ENCODE measurements at regions not wholly inside any gene's neighbourhood (a gene's known extent, or its start where the extent isn't known, plus 50 kb on each side); places are given as distances from the start of the nearest gene placed in this dataset.

DNA sequence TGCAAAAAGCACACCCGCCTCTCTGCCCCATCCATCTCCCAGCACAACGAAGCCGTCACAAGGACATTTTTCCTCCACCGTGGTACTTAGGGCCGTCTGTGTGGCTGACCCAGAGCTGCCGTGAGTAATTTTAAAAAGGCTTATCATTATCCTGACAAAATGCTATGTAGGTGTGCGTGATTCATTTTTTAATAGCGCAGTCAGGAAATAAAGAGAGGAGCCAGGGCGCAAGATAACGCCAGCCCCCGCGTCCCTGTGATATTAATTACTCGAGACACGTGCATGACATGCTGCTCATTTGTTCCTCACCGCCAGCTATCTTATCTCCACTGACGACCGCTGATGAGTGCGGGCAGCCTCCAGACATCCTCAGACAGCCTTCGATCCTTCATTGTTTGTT, 332.7 kb upstream of the PFKP start:
- H3K27me3 ChIP-seq (ENCODE audit: control insufficient read depth, insufficient read depth, low read length) = no peaks in the 10 kb centered on the region
- no CpG with 5 or more reads among the region's 19 CpGs for WGBS (ENCODE audit: insufficient coverage, low lambda C conversion rate)
- no peaks in the 10 kb centered on the region for H3K4me1 ChIP-seq (ENCODE audit: control insufficient read depth, insufficient read depth, low read length)
- DNase-seq = no peak
- no peaks in the 10 kb centered on the region for H3K36me3 ChIP-seq (ENCODE audit: control insufficient read depth, insufficient read depth, low read length)
- H3K27ac ChIP-seq (ENCODE audit: low read length) = no peak overlapping the region
- no peak overlapping the region for H3K4me3 ChIP-seq (ENCODE audit: low read length)
- H3K9me3 ChIP-seq (ENCODE audit: control insufficient read depth, low read depth, low read length) = no peaks in the 10 kb centered on the region

DNA sequence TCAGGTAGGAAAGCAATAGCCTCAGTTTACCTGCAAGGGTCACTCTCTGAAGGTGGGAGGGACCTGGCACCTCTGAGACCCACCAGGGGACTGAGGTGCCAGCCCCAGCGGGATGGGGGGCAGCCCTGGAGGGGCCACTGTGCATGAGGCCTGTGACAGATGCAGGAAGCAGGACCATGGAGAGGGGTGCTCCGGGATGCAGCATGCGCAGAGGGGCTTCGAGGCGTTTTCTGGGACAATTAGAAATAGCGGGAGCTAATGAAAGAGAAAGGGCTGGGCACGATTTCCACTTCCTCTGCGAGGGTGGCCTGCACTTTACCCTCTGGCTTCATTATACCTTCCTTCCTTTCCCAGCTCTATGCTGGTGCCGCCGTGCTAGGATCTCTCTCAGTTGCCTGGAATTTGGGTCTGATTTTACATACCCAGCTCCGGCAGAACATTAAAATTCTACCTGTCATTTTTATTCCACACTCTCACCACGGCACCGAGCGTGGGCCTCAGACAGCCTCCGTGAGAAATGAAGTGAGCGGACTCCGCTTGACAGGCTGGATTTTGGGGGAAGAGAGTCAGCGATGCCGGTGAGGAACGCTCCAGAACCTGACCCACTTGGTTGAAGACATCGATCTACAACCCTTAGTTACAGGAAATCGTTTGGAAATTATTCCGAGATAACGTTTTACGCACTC, 333.9 kb upstream of the PFKP start:
- no CpG with 5 or more reads among the region's 25 CpGs for WGBS (ENCODE audit: insufficient coverage, low lambda C conversion rate)
- Histone ChIP-seq H3K36me3 (ENCODE audit: control insufficient read depth, insufficient read depth, low read length) (no peaks in the 10 kb centered on the region), H3K27ac (ENCODE audit: low read length) (no peak overlapping the region), H3K4me1 (ENCODE audit: control insufficient read depth, insufficient read depth, low read length) (no peaks in the 10 kb centered on the region), H3K4me3 (ENCODE audit: low read length) (no peak overlapping the region), H3K9me3 (ENCODE audit: control insufficient read depth, low read depth, low read length) (no peaks in the 10 kb centered on the region), H3K27me3 (ENCODE audit: control insufficient read depth, insufficient read depth, low read length) (no peaks in the 10 kb centered on the region)
- DNase-seq = no peak

DNA sequence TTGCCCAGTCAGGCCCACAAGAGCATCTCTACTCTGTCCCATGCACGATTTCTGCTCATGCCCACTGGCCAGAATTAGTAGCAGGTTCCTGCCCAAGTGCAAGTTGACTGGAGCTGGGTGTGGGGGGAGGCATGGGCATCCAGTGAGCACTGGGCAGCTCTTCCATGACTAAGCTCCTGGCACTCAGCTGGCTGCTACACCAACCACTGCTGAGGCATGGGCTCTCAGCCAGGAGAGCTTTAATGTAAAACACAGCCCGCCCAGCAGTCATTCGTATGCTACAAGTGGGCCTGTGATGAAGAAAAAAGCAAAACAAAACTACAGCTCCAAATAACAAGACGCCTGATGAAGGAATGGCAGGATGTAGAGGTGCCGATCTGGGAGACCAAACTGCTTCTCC, 335.4 kb upstream of the PFKP start:
- Histone ChIP-seq H3K27ac (ENCODE audit: low read length) (no peak overlapping the region), H3K4me1 (ENCODE audit: control insufficient read depth, insufficient read depth, low read length) (no peaks in the 10 kb centered on the region), H3K9me3 (ENCODE audit: control insufficient read depth, low read depth, low read length) (no peaks in the 10 kb centered on the region), H3K27me3 (ENCODE audit: control insufficient read depth, insufficient read depth, low read length) (no peaks in the 10 kb centered on the region), H3K36me3 (ENCODE audit: control insufficient read depth, insufficient read depth, low read length) (no peaks in the 10 kb centered on the region), H3K4me3 (ENCODE audit: low read length) (no peak overlapping the region)
- WGBS (ENCODE audit: insufficient coverage, low lambda C conversion rate) = no CpG with 5 or more reads among the region's 5 CpGs
- DNase-seq = no peak

DNA sequence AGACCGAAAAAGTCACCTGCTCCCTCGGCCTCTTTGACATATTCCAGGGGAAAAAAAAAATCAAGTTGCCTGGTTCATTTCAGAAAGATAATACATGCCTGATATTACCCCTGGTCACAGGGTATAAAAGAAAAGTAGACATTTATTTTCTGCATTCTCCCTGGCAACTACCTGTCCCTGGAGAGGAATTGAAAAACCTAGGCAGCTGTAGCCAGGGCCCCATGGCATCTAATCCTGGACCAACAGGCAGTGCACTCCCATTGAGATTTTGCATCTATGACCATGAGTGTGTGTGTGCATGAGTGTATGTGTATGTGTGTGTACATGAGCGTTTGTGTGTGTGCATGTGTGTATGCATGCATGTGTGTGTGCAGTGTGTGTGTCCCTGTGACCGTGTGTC, 338.2 kb upstream of the PFKP start:
- no peak for DNase-seq
- Histone ChIP-seq H3K27me3 (ENCODE audit: control insufficient read depth, insufficient read depth, low read length) (no peaks in the 10 kb centered on the region), H3K4me1 (ENCODE audit: control insufficient read depth, insufficient read depth, low read length) (no peaks in the 10 kb centered on the region), H3K4me3 (ENCODE audit: low read length) (no peak overlapping the region), H3K27ac (ENCODE audit: low read length) (no peak overlapping the region), H3K9me3 (ENCODE audit: control insufficient read depth, low read depth, low read length) (no peaks in the 10 kb centered on the region), H3K36me3 (ENCODE audit: control insufficient read depth, insufficient read depth, low read length) (no peaks in the 10 kb centered on the region)
- no CpG with 5 or more reads among the region's 4 CpGs for WGBS (ENCODE audit: insufficient coverage, low lambda C conversion rate)

DNA sequence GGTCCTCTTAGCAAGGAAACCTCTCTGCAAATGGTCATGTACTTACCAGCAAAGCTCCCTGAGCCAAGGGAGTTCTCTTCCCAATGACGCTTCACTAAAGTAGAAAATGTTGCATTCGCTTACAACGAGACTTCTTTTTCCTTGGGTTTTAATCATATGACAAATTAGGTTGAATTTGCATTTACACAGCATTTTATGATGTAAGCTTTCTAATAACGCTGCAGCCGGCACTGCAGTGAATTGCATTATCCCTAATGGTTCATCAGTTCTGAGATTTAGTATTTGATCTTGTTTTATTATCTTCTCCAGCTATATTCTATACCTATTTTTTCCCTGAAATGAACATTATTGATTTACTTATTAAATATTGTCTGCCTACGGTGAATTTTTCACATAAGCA, 339.3 kb upstream of the PFKP start:
- no peaks in the 10 kb centered on the region for H3K9me3 ChIP-seq (ENCODE audit: control insufficient read depth, low read depth, low read length)
- no peak overlapping the region for H3K27ac ChIP-seq (ENCODE audit: low read length)
- DNase-seq = no peak
- WGBS (ENCODE audit: insufficient coverage, low lambda C conversion rate) = 95% methylated on average over 3 of the region's 6 CpGs
- H3K4me3 ChIP-seq (ENCODE audit: low read length) = no peak overlapping the region
- H3K27me3 ChIP-seq (ENCODE audit: control insufficient read depth, insufficient read depth, low read length) = no peaks in the 10 kb centered on the region
- no peaks in the 10 kb centered on the region for H3K36me3 ChIP-seq (ENCODE audit: control insufficient read depth, insufficient read depth, low read length)
- H3K4me1 ChIP-seq (ENCODE audit: control insufficient read depth, insufficient read depth, low read length) = no peaks in the 10 kb centered on the region

DNA sequence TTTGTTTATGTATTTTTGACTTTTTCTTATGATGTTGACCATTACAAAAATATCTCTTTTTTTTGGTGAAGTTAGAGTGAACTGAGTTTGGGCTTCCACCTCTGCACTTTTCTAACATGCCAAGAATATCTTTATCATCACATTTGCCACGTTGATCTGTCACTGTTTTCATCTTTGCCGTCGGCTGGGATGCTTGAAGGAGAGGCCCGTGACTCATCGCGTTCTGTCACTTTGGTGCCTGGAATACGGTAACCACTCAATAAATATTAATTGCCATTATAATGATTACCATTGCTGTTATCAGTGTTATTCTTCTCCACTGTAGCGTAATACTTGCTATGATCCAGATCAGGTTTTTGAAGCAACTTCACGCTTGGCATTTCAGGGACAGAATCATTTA, 350.8 kb upstream of the PFKP start:
- no peaks in the 10 kb centered on the region for H3K36me3 ChIP-seq (ENCODE audit: control insufficient read depth, insufficient read depth, low read length)
- DNase-seq = no peak
- WGBS (ENCODE audit: insufficient coverage, low lambda C conversion rate) = 61% methylated on average over 3 of the region's 9 CpGs
- H3K27me3 ChIP-seq (ENCODE audit: control insufficient read depth, insufficient read depth, low read length) = no peaks in the 10 kb centered on the region
- no peak overlapping the region for H3K4me3 ChIP-seq (ENCODE audit: low read length)
- H3K4me1 ChIP-seq (ENCODE audit: control insufficient read depth, insufficient read depth, low read length) = no peaks in the 10 kb centered on the region
- no peak overlapping the region for H3K27ac ChIP-seq (ENCODE audit: low read length)
- H3K9me3 ChIP-seq (ENCODE audit: control insufficient read depth, low read depth, low read length) = no peaks in the 10 kb centered on the region

DNA sequence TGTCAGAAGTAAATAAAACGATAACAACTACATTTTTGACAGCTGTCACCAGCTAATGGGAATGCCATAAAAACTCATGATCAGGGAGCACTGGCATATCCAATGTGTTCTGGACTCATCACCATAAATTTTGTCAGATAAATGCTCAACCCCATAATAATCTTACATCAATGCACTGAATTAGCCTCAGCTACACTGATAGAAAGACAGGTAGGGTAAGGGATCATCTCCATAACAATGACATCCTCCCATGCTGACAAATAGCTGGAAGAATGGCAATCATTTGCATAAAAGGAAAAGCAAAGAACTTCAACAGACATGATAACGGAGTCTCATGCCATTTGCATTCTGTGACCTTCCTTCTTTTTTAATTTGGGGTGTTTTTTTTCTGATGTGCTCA, 352.8 kb upstream of the PFKP start:
- H3K27me3 ChIP-seq (ENCODE audit: control insufficient read depth, insufficient read depth, low read length) = no peaks in the 10 kb centered on the region
- H3K4me3 ChIP-seq (ENCODE audit: low read length) = no peak overlapping the region
- no peak for DNase-seq
- H3K36me3 ChIP-seq (ENCODE audit: control insufficient read depth, insufficient read depth, low read length) = no peaks in the 10 kb centered on the region
- no peak overlapping the region for H3K27ac ChIP-seq (ENCODE audit: low read length)
- no peaks in the 10 kb centered on the region for H3K9me3 ChIP-seq (ENCODE audit: control insufficient read depth, low read depth, low read length)
- 100% methylated on average over 2 of the region's 2 CpGs for WGBS (ENCODE audit: insufficient coverage, low lambda C conversion rate)
- H3K4me1 ChIP-seq (ENCODE audit: control insufficient read depth, insufficient read depth, low read length) = no peaks in the 10 kb centered on the region

DNA sequence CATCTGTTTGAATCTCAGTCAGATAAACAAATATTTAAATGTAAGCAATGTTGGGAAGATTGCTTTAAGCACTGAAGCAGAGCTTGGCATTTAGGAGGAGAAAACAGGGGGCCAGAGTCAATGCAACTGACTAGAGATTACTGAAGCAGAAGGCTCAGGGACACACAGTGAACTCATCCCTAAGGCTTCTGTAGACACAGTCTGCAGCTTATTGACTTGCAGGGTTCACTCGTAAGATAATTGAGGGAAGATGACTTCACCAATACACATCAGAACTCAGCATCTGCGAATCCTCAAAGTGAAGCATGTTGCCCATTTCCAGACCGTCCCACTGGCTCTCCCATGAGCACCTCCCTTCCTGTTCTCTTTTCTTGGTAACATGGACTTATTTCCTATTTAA, 363.4 kb upstream of the PFKP start:
- Histone ChIP-seq H3K27me3 (ENCODE audit: control insufficient read depth, insufficient read depth, low read length) (no peaks in the 10 kb centered on the region), H3K4me1 (ENCODE audit: control insufficient read depth, insufficient read depth, low read length) (no peaks in the 10 kb centered on the region), H3K36me3 (ENCODE audit: control insufficient read depth, insufficient read depth, low read length) (no peaks in the 10 kb centered on the region), H3K9me3 (ENCODE audit: control insufficient read depth, low read depth, low read length) (no peaks in the 10 kb centered on the region), H3K4me3 (ENCODE audit: low read length) (no peak overlapping the region), H3K27ac (ENCODE audit: low read length) (no peak overlapping the region)
- WGBS (ENCODE audit: insufficient coverage, low lambda C conversion rate) = 86% methylated on average over 2 of the region's 3 CpGs
- no peak for DNase-seq

DNA sequence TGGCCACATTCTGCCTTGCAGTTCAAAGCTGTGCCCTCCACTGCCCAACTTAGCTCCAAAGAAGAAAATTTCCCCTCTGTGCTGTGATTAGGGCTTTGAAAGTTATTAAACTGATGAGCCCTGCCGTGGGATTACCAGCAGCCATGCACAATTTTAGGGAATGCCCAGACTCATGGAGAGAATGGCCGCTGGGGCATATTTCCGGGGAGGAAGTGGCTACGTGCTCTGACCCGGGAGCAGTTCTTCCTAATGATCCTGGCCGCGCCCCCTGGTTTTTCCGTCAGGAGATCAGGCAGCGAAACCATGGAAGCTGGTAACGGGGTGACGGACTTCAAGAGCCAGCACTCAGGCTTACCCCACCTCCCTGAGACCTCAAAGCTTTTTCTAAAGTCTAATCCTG, 365.5 kb upstream of the PFKP start:
- no peaks in the 10 kb centered on the region for H3K36me3 ChIP-seq (ENCODE audit: control insufficient read depth, insufficient read depth, low read length)
- no peak for DNase-seq
- no peak overlapping the region for H3K4me3 ChIP-seq (ENCODE audit: low read length)
- H3K27ac ChIP-seq (ENCODE audit: low read length) = no peak overlapping the region
- no peaks in the 10 kb centered on the region for H3K9me3 ChIP-seq (ENCODE audit: control insufficient read depth, low read depth, low read length)
- H3K4me1 ChIP-seq (ENCODE audit: control insufficient read depth, insufficient read depth, low read length) = no peaks in the 10 kb centered on the region
- no peaks in the 10 kb centered on the region for H3K27me3 ChIP-seq (ENCODE audit: control insufficient read depth, insufficient read depth, low read length)
- WGBS (ENCODE audit: insufficient coverage, low lambda C conversion rate) = no CpG with 5 or more reads among the region's 11 CpGs

DNA sequence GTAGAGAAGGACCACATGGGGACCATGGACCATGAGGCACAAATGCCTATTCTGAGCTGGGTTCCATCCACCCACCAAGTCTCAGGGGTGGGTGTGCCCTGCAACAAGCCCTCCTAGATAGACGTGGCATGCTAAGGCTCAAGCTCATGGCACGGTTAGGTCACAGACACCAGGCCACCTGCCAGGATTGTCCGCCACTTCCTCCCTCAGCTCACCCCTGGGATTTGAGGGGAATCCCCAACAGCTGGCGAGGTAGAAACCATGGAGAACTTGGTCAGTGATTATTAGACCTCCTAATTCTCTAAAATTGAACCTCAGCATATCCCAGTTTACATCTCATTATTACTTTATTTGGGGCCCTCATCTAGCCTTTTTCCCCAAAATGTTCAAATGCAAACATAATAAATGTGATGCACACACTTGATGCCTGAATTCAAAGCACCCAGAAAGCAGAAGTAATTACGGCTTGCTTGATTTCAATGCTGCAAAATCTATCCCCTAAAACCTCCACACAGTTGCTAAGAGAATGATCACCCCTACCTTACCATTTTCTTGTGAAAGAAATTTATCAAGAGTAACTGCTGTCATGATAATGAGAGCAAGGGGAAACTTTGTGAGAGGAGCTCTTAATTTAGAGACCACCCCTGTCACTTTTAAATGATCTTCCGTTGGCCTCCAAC, 366.6 kb upstream of the PFKP start:
- Histone ChIP-seq H3K9me3 (ENCODE audit: control insufficient read depth, low read depth, low read length) (no peaks in the 10 kb centered on the region), H3K27me3 (ENCODE audit: control insufficient read depth, insufficient read depth, low read length) (no peaks in the 10 kb centered on the region), H3K27ac (ENCODE audit: low read length) (no peak overlapping the region), H3K36me3 (ENCODE audit: control insufficient read depth, insufficient read depth, low read length) (no peaks in the 10 kb centered on the region), H3K4me1 (ENCODE audit: control insufficient read depth, insufficient read depth, low read length) (no peaks in the 10 kb centered on the region), H3K4me3 (ENCODE audit: low read length) (no peak overlapping the region)
- DNase-seq = no peak
- WGBS (ENCODE audit: insufficient coverage, low lambda C conversion rate) = 88% methylated on average over 1 of the region's 6 CpGs

DNA sequence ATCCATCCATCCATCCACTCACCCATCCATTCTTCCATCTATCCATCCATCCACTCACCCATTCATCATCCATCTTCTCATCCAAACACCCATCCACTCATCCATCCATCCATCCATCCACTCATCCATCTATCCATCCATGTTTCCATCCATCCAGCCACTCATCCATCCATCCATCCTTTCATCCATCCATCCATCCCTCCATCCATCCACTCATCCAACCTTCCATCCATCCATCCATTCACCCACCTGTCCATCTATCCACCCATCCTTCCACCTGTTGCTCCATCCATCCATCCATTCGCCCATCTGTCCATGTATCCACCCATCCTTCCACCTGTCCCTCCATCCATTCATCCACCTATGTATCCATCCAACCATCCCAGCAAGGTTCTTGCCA, 378.4 kb upstream of the PFKP start:
- 38% methylated on average over 1 of the region's 1 CpG for WGBS (ENCODE audit: insufficient coverage, low lambda C conversion rate)
- Histone ChIP-seq H3K4me3 (ENCODE audit: low read length) (no peak overlapping the region), H3K27ac (ENCODE audit: low read length) (no peak overlapping the region), H3K36me3 (ENCODE audit: control insufficient read depth, insufficient read depth, low read length) (no peaks in the 10 kb centered on the region), H3K4me1 (ENCODE audit: control insufficient read depth, insufficient read depth, low read length) (no peaks in the 10 kb centered on the region), H3K27me3 (ENCODE audit: control insufficient read depth, insufficient read depth, low read length) (no peaks in the 10 kb centered on the region), H3K9me3 (ENCODE audit: control insufficient read depth, low read depth, low read length) (no peaks in the 10 kb centered on the region)
- no peak for DNase-seq

All from large intestine (tissue), 3 donors.